ENCODE measurements at regions not wholly inside any gene's neighbourhood (a gene's known extent, or its start where the extent isn't known, plus 50 kb on each side); places are given as distances from the start of the nearest gene placed in this dataset.

DNA sequence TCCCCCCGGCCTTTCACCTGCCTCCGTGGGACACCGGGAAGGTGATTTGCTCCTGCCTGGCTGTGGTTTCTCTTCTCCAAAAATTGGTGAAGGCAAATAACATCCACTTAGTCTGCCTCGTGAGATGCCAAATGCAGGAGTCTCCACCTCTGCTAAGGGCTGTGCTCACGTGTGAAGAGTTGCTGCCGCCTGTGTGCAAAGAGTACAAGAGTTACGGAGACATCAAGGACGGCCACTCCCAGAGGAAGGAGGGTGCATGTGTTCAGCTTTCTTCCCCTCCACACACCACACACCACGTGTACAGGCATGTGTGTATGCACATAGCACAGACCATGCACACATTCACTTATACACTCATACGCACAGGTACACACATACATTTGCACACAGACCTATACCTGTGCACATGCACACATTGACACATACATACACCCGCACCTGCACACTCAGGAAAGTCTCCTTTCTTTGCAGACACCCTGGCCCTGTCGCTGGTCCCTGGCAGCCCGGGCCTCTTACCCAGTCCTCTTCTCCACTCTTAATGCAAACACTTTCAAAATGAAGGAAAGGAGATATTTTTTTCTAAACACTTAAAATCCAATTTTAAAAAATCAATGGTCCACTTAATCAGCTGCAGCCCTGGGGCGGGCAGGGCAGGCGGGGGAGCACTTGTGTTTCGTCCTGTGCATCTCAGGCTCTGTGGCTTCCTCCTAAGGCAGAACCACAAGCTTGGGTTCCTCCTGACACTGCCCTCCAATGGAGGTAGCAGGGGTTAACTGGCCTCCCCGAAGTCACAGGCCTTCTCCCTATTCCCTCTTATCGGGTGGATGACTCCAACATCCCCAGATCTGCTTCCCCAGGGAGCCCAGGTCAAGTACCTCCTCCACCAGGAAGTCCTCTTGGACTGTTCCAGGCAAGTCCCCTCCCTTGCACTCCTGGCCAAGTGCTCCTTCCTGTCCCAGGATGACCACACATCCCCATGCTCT lies 103.0 kb downstream of the CPZ start:
- Histone ChIP-seq H3K9me3 (replicated peaks in 1 of 2; ENCODE audit: control insufficient read depth in 1 of 2, insufficient read depth in 1 of 2, low read length in 2 of 2) (no peaks in the 10 kb centered on the region), H3K9ac (ENCODE audit: insufficient read depth, low read length, poor library complexity, severe bottlenecking) (no peak overlapping the region)
- intact Hi-C loops (cut with micrococcal nuclease): no loop called here

DNA sequence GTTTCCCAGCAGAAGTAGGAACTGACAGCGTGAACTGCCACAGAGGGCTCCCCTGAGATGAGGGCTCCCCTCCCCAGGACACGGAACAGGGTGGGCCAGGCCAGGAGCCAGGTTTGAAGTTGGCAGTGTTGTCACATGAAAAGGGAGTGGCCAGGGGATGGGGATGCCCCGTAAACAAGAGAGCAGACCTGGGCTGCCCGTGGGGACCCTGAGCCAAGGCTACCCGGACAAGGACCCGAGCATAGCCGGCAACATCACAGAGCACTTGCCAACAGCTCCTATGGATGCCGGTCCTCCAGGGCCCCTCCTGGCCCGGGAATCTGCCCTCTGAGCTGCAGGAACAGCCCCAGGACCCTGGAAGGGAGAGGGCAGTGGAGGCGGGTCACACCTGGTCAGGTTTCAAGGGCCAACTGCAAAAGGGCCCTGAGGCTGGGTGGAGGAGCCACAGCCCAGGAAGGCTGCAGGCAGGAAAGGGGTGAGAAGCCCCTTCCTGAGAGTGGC lies 102.1 kb downstream of the CPZ start:
- H3K27me3 ChIP-seq (ENCODE audit: control insufficient read depth in 2 of 2, insufficient read depth in 2 of 2, low read length in 2 of 2): no peaks in the 10 kb centered on the region
- intact Hi-C loops (cut with micrococcal nuclease): no loop called here
- no peak overlapping the region for H3K4me2 ChIP-seq (replicated peaks; ENCODE audit: extremely low read depth, low read length, poor library complexity, severe bottlenecking)

More for the DNA sequence above, 103.0 kb downstream of the CPZ start:
- H3K9me3 Mint-ChIP-seq: peaks cover 0 to 2% (median 0%) of the 10 kb centered on the region in 7 donors
- Histone ChIP-seq H4K20me1 (ENCODE audit: insufficient read depth, low read length) (no peaks in the 10 kb centered on the region), H3K27ac (ENCODE audit: low read depth in 1 of 2, low read length in 2 of 2) (no peak overlapping the region), H3K4me2 (replicated peaks; ENCODE audit: extremely low read depth, low read length, poor library complexity, severe bottlenecking) (no peak overlapping the region), H3K4me1 (ENCODE audit: control insufficient read depth in 1 of 2, insufficient read depth in 2 of 2, low read length in 2 of 2) (no peaks in the 10 kb centered on the region), H3K27me3 (ENCODE audit: control insufficient read depth in 2 of 2, insufficient read depth in 2 of 2, low read length in 2 of 2) (no peaks in the 10 kb centered on the region), H3K4me3 (replicated peaks in 1 of 3; ENCODE audit: low read depth in 2 of 3, low read length in 3 of 3) (no peak overlapping the region), H3K79me2 (ENCODE audit: insufficient read depth, low read length) (no peaks in the 10 kb centered on the region), H3K36me3 (replicated peaks in 1 of 2; ENCODE audit: control insufficient read depth in 1 of 2, insufficient read depth in 2 of 2, low read length in 2 of 2) (no peaks in the 10 kb centered on the region), H2AFZ (ENCODE audit: insufficient read depth, low read depth, low read length, poor library complexity, severe bottlenecking) (no peak overlapping the region)
- no peak overlapping the region for H3K27ac Mint-ChIP-seq
- 77% methylated on average over 13 of the region's 18 CpGs for WGBS (ENCODE audit: insufficient coverage)
- H3K27me3 Mint-ChIP-seq (ENCODE audit: low read depth in 3 of 3): peaks cover 4 to 15% (median 10%) of the 10 kb centered on the region in 3 donors
- no peak overlapping the region for H3K4me3 Mint-ChIP-seq
- no peaks in the 10 kb centered on the region for H3K4me1 Mint-ChIP-seq
- DNase-seq: no peak
- TF ChIP-seq, protein P1, sequence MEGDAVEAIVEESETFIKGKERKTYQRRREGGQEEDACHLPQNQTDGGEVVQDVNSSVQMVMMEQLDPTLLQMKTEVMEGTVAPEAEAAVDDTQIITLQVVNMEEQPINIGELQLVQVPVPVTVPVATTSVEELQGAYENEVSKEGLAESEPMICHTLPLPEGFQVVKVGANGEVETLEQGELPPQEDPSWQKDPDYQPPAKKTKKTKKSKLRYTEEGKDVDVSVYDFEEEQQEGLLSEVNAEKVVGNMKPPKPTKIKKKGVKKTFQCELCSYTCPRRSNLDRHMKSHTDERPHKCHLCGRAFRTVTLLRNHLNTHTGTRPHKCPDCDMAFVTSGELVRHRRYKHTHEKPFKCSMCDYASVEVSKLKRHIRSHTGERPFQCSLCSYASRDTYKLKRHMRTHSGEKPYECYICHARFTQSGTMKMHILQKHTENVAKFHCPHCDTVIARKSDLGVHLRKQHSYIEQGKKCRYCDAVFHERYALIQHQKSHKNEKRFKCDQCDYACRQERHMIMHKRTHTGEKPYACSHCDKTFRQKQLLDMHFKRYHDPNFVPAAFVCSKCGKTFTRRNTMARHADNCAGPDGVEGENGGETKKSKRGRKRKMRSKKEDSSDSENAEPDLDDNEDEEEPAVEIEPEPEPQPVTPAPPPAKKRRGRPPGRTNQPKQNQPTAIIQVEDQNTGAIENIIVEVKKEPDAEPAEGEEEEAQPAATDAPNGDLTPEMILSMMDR (IDR thresholded peaks at IDR 0.05): no peak
- H3K36me3 Mint-ChIP-seq: no peaks in the 10 kb centered on the region

More for the DNA sequence above, 102.1 kb downstream of the CPZ start:
- no peak for DNase-seq
- TF ChIP-seq, protein P1 (IDR thresholded peaks at IDR 0.05): no peak
- Mint-ChIP-seq H3K36me3 (no peaks in the 10 kb centered on the region), H3K4me1 (no peaks in the 10 kb centered on the region), H3K4me3 (no peak overlapping the region), H3K9me3 (peaks cover 0 to 2% (median 0%) of the 10 kb centered on the region in 7 donors), H3K27me3 (ENCODE audit: low read depth in 3 of 3) (peaks cover 3 to 10% (median 9%) of the 10 kb centered on the region in 3 donors), H3K27ac (no peak overlapping the region)
- no peaks in the 10 kb centered on the region for H4K20me1 ChIP-seq (ENCODE audit: insufficient read depth, low read length)
- no peaks in the 10 kb centered on the region for H3K79me2 ChIP-seq (ENCODE audit: insufficient read depth, low read length)
- H3K9me3 ChIP-seq (replicated peaks in 1 of 2; ENCODE audit: control insufficient read depth in 1 of 2, insufficient read depth in 1 of 2, low read length in 2 of 2): no peaks in the 10 kb centered on the region
- WGBS (ENCODE audit: insufficient coverage): 64% methylated on average over 10 of the region's 10 CpGs
- H3K27ac ChIP-seq (ENCODE audit: low read depth in 1 of 2, low read length in 2 of 2): no peak overlapping the region
- H3K9ac ChIP-seq (ENCODE audit: insufficient read depth, low read length, poor library complexity, severe bottlenecking): no peak overlapping the region
- H3K4me1 ChIP-seq (ENCODE audit: control insufficient read depth in 1 of 2, insufficient read depth in 2 of 2, low read length in 2 of 2): no peaks in the 10 kb centered on the region
- H2AFZ ChIP-seq (ENCODE audit: insufficient read depth, low read depth, low read length, poor library complexity, severe bottlenecking): no peak overlapping the region
- no peaks in the 10 kb centered on the region for H3K36me3 ChIP-seq (replicated peaks in 1 of 2; ENCODE audit: control insufficient read depth in 1 of 2, insufficient read depth in 2 of 2, low read length in 2 of 2)
- no peak overlapping the region for H3K4me3 ChIP-seq (replicated peaks in 1 of 3; ENCODE audit: low read depth in 2 of 3, low read length in 3 of 3)
